Type B pancreatic cell (in vitro differentiated cells): ENCODE measurements at regions not wholly inside any gene's neighbourhood (a gene's known extent, or its start where the extent isn't known, plus 50 kb on each side); places are given as distances from the start of the nearest gene placed in this dataset.
A peak's percentile ranks its signal among the peaks of the same experiment; 100 is the strongest.

Source experiments
- DNase-seq: peaks from one replicate; pipeline ENCODE4 v3.0.0; 2021; ENCODE audit warnings: mixed read lengths; ENCODE audit not compliant: unreplicated experiment; ENCODE audit errors: extremely low spot score
- H3K27ac Mint-ChIP-seq: 2 replicates; pipeline ENCODE4 v1.8.0; 2021; ENCODE audit warnings: mild to moderate bottlenecking, mixed read lengths
- H3K27me3 Mint-ChIP-seq: 2 replicates; pipeline ENCODE4 v1.8.0; 2021; ENCODE audit warnings: mixed read lengths
- H3K36me3 Mint-ChIP-seq: 2 replicates; pipeline ENCODE4 v1.8.0; 2021; ENCODE audit warnings: mixed read lengths
- H3K4me1 Mint-ChIP-seq: one replicate; pipeline ENCODE4 v1.8.0; 2021; ENCODE audit warnings: mixed read lengths; ENCODE audit not compliant: unreplicated experiment
- H3K4me3 Mint-ChIP-seq: 2 replicates; pipeline ENCODE4 v1.8.0; 2021; ENCODE audit warnings: mild to moderate bottlenecking, mixed read lengths
- H3K9me3 Mint-ChIP-seq: 2 replicates; pipeline ENCODE4 v1.8.0; 2021; ENCODE audit warnings: mixed read lengths
- CTCF ChIP-seq: fragments of 200-600 bp; sonication (generic); conservative IDR thresholded peaks from 2 replicates; pipeline ENCODE4 v1.5.0; 2021; ENCODE audit warnings: antibody characterized with exemption, mild to moderate bottlenecking

GRCh38 chr6:22466665-22467245 is 102.6 kb upstream of the HDGFL1 start:
- H3K4me1 Mint-ChIP-seq: peaks cover 27% of the 10 kb centered on the region
- TF ChIP-seq CTCF: no peak
- H3K9me3 Mint-ChIP-seq: no peaks in the 10 kb centered on the region
- no peak for DNase-seq
- H3K27ac Mint-ChIP-seq: no peak overlapping the region
- peaks cover 4% of the 10 kb centered on the region for H3K36me3 Mint-ChIP-seq
- H3K27me3 Mint-ChIP-seq: no peaks in the 10 kb centered on the region
- H3K4me3 Mint-ChIP-seq: no peak overlapping the region

GRCh38 chr6:22467645-22468044 is 101.7 kb upstream of the HDGFL1 start:
- H3K4me1 Mint-ChIP-seq: peaks cover 30% of the 10 kb centered on the region
- DNase-seq: no peak
- no peaks in the 10 kb centered on the region for H3K27me3 Mint-ChIP-seq
- no peaks in the 10 kb centered on the region for H3K9me3 Mint-ChIP-seq
- peaks cover 4% of the 10 kb centered on the region for H3K36me3 Mint-ChIP-seq
- H3K27ac Mint-ChIP-seq: no peak overlapping the region
- no peak for TF ChIP-seq CTCF
- no peak overlapping the region for H3K4me3 Mint-ChIP-seq

GRCh38 chr6:22468256-22468965 is 101.0 kb upstream of the HDGFL1 start:
- H3K27me3 Mint-ChIP-seq: no peaks in the 10 kb centered on the region
- H3K9me3 Mint-ChIP-seq: no peaks in the 10 kb centered on the region
- no peak for TF ChIP-seq CTCF
- H3K27ac Mint-ChIP-seq: no peak overlapping the region
- no peak for DNase-seq
- peaks cover 30% of the 10 kb centered on the region for H3K4me1 Mint-ChIP-seq
- H3K36me3 Mint-ChIP-seq: peaks cover 4% of the 10 kb centered on the region
- H3K4me3 Mint-ChIP-seq: no peak overlapping the region

GRCh38 chr6:22470454-22471131 is 98.8 kb upstream of the HDGFL1 start:
- peaks cover 34% of the 10 kb centered on the region for H3K4me1 Mint-ChIP-seq
- peaks cover 4% of the 10 kb centered on the region for H3K36me3 Mint-ChIP-seq
- peaks cover 10% of the 10 kb centered on the region for H3K9me3 Mint-ChIP-seq
- H3K4me3 Mint-ChIP-seq: no peak overlapping the region
- TF ChIP-seq CTCF: no peak
- no peak for DNase-seq
- H3K27ac Mint-ChIP-seq: no peak overlapping the region
- H3K27me3 Mint-ChIP-seq: no peaks in the 10 kb centered on the region

GRCh38 chr6:22471132-22471690 is 98.2 kb upstream of the HDGFL1 start:
- DNase-seq: no peak
- no peak overlapping the region for H3K27ac Mint-ChIP-seq
- H3K27me3 Mint-ChIP-seq: no peaks in the 10 kb centered on the region
- TF ChIP-seq CTCF: peak; percentile 54
- peaks cover 12% of the 10 kb centered on the region for H3K9me3 Mint-ChIP-seq
- H3K4me1 Mint-ChIP-seq: peaks cover 34% of the 10 kb centered on the region
- H3K36me3 Mint-ChIP-seq: peaks cover 4% of the 10 kb centered on the region
- H3K4me3 Mint-ChIP-seq: no peak overlapping the region
